GM21360 (cell line): ENCODE measurements at regions not wholly inside any gene's neighbourhood (a gene's known extent, or its start where the extent isn't known, plus 50 kb on each side); places are given as distances from the start of the nearest gene placed in this dataset.

ENCODE experiments used
- ATAC-seq: cut with Tn5 transposase; IDR thresholded peaks from one replicate; pipeline ENCODE4 v1.9.1; 2021; ENCODE audit warnings: mild to moderate bottlenecking, moderate library complexity; ENCODE audit not compliant: unreplicated experiment

GRCh38 chr15:96390986-96391385 lies 60.5 kb downstream of the NR2F2 start:
- no peak for ATAC-seq

GRCh38 chr15:96392380-96393208 lies 62.1 kb downstream of the NR2F2 start:
- ATAC-seq = peak; percentile 58

- no peak for ATAC-seq
Measured at GRCh38 chr15:96393209-96393513, 62.7 kb downstream of the NR2F2 start.

DNA sequence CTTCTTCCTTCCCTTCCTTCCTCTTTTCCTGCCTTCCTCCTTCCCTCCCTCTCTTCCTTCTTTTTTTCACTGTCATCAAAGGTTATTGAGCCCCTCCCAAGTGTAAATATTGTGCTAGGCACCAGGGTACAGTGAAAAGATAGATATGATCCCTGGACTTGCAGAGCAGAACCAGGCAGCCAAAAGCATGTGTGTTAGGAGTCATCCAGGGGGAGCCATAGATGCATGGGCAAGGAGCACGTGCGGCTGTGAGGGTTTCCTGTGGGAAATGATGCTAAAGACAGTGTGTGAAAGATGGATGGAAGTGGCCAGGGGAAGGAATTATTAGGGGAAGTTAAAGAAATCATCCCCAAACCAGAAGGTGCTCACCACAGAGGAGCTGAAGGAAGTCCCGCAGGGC lies 65.2 kb downstream of the NR2F2 start:
- no peak for ATAC-seq

DNA sequence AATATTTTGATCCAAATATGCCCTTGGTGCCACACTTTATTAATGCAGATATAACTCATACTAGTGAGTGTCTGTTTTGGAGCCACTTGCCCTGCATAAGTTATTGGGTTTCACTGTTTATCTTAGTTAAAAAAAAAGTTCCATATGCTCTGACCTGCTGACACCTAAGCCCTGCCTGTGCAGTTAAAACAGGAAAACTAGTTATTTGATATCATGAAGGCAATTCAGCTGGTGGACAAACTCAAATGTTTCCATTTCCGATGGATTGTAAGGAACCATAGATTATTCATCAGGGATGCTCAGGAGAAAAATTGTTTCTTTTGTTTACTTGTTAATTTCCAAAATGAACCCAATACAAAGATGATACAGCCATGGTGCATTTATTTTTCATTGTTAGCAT lies 68.3 kb downstream of the NR2F2 start:
- no peak for ATAC-seq

DNA sequence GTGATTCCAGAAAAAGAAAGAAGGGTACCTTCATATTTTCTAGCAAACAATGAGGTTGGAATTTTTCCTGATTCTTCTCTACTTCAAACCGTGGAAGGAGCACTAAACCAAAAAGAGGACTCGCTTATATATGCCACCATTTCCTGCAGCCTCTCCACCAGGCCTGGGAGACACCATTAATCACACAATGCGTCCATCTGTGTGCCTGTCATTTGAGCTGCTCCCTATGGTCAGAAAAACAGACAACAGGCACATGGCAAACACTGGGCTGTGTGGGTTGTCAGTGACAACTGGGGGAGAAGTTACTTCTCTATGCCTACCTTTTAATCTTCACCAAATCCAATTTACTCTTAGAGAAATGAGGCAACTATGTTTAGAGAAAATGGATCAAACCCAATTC lies 71.9 kb downstream of the NR2F2 start:
- no peak for ATAC-seq

DNA sequence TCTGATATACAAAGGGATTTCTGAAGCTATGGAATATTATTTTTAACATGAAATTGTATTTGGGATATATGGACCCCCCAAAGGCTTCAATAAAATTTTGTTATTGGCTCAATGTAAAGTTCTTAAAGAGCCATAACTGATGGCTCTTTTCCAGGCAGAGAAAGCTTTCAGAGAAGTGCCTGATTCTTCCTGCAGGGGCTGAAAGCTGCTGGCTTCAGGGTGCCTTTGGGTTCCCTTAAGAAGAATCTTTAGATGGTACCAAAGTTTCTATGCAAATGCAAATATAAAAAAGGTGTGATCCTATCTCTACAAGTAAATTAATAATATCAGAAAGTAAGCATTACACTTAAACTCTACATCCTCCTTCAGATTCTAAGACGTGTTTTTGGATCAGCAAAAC lies 72.6 kb downstream of the NR2F2 start:
- ATAC-seq = no peak

GRCh38 chr15:96403932-96404331 lies 73.4 kb downstream of the NR2F2 start:
- ATAC-seq = no peak

- no peak for ATAC-seq
Measured at GRCh38 chr15:96404560-96404959, 74.1 kb downstream of the NR2F2 start.

GRCh38 chr15:96406291-96406690 lies 75.8 kb downstream of the NR2F2 start:
- no peak for ATAC-seq

- ATAC-seq = no peak
Measured at GRCh38 chr15:96406701-96407100, 76.2 kb downstream of the NR2F2 start.

- ATAC-seq = no peak
Measured at GRCh38 chr15:96407482-96407881, 77.0 kb downstream of the NR2F2 start.

GRCh38 chr15:96408591-96409183 lies 78.2 kb downstream of the NR2F2 start:
- no peak for ATAC-seq

- ATAC-seq = no peak
Measured at GRCh38 chr15:96409215-96410138, 79.0 kb downstream of the NR2F2 start.

DNA sequence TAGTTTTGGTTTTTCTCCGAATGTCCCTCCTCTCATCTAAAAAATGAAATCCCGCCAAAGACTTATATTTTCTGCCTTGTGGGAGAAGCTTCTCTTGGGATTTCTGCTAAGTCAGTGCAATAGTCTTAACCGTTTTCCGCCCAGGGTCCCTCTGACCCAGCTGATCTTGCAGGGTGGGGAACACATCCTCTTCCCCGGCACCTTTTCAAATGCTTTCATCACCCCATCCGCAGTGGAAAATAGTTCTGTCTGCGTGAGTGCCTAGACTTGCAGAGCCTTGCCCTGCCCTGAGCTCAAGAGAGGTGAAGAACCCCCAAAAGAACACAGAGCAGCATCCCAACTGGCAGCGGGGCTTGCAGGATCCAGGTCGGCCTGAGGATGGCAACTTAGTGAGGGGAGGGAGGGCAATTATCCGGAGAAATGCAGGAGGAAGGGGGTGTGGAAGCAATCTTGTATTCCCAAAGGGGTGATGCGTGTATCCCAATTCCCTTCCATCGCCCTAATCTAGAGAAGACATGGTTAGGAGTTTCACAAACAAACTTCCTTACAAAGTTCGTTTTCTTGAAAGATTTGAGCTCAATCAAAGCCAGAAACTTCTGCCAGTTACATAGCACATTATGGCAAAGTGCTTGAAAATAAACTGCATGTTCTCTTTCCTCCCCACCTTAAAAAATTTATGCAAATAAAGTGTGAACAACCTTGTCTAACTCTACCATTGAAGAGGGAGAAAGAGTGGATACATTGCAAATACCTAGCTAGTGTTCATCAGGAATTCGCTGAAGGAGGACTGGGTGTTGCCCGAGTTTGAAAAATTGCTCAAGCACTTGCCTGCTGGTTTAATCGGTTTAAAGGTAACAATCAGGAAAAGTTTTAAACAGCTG lies 79.9 kb downstream of the NR2F2 start:
- no peak for ATAC-seq

DNA sequence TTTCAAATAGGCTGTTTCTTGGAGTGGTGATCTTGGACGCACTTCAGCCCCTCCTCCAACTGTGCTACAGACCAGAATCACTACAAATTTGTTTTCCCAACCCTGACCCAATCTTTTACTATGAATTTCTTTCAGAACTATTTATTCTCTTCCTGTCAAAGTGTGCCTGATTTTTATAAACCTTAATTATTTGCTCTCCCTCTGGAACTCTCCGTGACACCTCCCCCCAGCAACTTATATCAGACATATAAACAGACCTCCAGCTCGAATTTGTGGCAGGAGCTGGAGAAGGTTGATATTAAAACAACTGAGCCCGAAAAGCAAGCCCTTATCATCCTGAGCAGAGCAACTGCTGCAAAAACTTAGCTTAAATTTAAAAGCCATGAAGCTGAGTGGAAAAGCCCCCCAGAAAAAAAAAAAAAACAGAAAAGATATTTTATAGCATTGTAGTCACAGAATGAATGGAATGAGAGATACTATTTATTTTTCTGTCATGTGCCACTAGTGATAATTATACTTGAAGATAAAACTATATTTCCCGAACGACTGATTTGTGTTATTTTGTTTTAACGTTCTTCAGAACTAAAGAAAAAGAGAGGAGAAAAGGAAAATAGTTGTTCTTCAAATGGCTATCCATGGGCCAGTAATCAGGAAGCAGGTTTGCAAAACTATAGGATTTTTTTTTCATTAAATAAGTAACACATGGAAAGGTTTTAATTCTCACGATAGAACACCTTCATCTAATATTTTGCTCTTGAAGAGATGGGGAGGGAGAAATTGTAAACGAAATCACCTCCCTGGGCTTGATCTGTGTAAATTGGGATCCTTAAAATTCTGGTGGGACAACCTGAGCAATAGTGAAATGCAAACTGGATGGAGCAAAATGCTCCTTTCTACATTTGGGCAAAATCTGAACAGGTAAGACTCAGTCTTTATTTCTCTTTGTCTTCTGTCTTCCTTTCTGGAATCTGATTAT lies 80.8 kb downstream of the NR2F2 start:
- no peak for ATAC-seq

GRCh38 chr15:96412045-96412905 lies 81.8 kb downstream of the NR2F2 start:
- ATAC-seq = no peak

DNA sequence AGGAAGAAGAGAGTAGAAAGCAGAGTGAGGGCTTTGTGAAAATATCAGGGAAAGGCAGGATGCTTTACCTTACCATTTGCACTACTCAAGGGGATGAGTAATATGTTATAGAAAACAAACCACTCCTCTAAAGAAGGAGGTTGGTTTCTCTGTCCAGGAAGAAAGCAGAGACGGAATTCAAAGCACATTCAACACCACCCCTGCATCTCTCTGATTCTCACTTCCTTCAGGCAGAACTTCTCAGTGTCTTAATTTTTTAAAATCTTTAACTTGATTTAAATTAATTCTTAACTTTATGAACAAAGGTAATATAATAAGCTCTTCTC lies 82.4 kb downstream of the NR2F2 start:
- no peak for ATAC-seq

- ATAC-seq = no peak
Measured at GRCh38 chr15:96413657-96414056, 83.2 kb downstream of the NR2F2 start.
